ENCODE measurements at regions not wholly inside any gene's neighbourhood (a gene's known extent, or its start where the extent isn't known, plus 50 kb on each side); places are given as distances from the start of the nearest gene placed in this dataset.

- TF ChIP-seq CTCF (IDR thresholded peaks at IDR 0.05) (no peak), POLR2A (IDR thresholded peaks at IDR 0.05) (no peak)
Observed at GRCh38 chr5:62007457-62007856, 298.5 kb upstream of the KIF2A start.
